ENCODE measurements at regions not wholly inside any gene's neighbourhood (a gene's known extent, or its start where the extent isn't known, plus 50 kb on each side); places are given as distances from the start of the nearest gene placed in this dataset.

- peak; percentile 48; the same call in 1 of the 2 replicates for TF ChIP-seq CHD2 (IDR thresholded peaks at IDR 0.05; ENCODE audit: borderline replicate concordance, low read depth, low read length)
- TF ChIP-seq HDAC2 (IDR thresholded peaks at IDR 0.05) = no peak
- no peak for TF ChIP-seq NR2F1 (conservative IDR thresholded peaks at IDR 0.05)
- no peak for TF ChIP-seq BCL3 (IDR thresholded peaks at IDR 0.05; ENCODE audit: borderline replicate concordance, insufficient read depth, low read depth, low read length, poor library complexity, severe bottlenecking)
- peak; percentile 47; the same call in 1 of the 2 replicates for TF ChIP-seq MLLT1 (IDR thresholded peaks at IDR 0.05)
- no peak; the same call in 1 of the 2 replicates for TF ChIP-seq BMI1 (IDR thresholded peaks at IDR 0.05; ENCODE audit: borderline replicate concordance)
- peak; percentile 91 for TF ChIP-seq IKZF2 (IDR thresholded peaks at IDR 0.05)
- no peak; the same call in 1 of the 2 replicates for TF ChIP-seq SMAD5 (IDR thresholded peaks at IDR 0.05; ENCODE audit: low read depth)
- TF ChIP-seq POU2F2 (IDR thresholded peaks at IDR 0.05; ENCODE audit: borderline replicate concordance, low read depth, low read length) = peak; percentile 85; the same call in 2 of the 3 replicates
- TF ChIP-seq, protein P1, sequence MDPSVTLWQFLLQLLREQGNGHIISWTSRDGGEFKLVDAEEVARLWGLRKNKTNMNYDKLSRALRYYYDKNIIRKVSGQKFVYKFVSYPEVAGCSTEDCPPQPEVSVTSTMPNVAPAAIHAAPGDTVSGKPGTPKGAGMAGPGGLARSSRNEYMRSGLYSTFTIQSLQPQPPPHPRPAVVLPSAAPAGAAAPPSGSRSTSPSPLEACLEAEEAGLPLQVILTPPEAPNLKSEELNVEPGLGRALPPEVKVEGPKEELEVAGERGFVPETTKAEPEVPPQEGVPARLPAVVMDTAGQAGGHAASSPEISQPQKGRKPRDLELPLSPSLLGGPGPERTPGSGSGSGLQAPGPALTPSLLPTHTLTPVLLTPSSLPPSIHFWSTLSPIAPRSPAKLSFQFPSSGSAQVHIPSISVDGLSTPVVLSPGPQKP (IDR thresholded peaks at IDR 0.05; ENCODE audit: low read depth, low read length) = no peak
- TF ChIP-seq ATF3 (IDR thresholded peaks at IDR 0.05; ENCODE audit: borderline replicate concordance, extremely low read depth, low read depth, low read length) = no peak
- TF ChIP-seq RUNX3 (IDR thresholded peaks at IDR 0.05; ENCODE audit: low read length) = peak; percentile 88
- no peak for TF ChIP-seq RB1 (IDR thresholded peaks at IDR 0.05; ENCODE audit: borderline replicate concordance)
- TF ChIP-seq NBN (IDR thresholded peaks at IDR 0.05) = peak; percentile 76; the same call in 1 of the 2 replicates
- TF ChIP-seq SREBF2 (IDR thresholded peaks at IDR 0.05; ENCODE audit: low read length) = no peak
- no peak for TF ChIP-seq TARDBP (IDR thresholded peaks at IDR 0.05; ENCODE audit: borderline replicate concordance)
- TF ChIP-seq RAD51 (IDR thresholded peaks at IDR 0.05) = no peak
- no peak for TF ChIP-seq EGR1 (IDR thresholded peaks at IDR 0.05; ENCODE audit: borderline replicate concordance in 1 of 2, low read depth in 2 of 2, low read length in 2 of 2)
- TF ChIP-seq ZNF274 (IDR thresholded peaks at IDR 0.05; ENCODE audit: insufficient read depth, insufficient read length) = no peak
- TF ChIP-seq RELB (IDR thresholded peaks at IDR 0.05; ENCODE audit: low read depth) = peak; percentile 85
- no peak for TF ChIP-seq ZNF384 (IDR thresholded peaks at IDR 0.05; ENCODE audit: borderline replicate concordance, low read depth, low read length)
- no peak for TF ChIP-seq EZH2 (IDR thresholded peaks at IDR 0.05; ENCODE audit: borderline replicate concordance, control insufficient read depth, low read depth, low read length)
- no peak for TF ChIP-seq SRF (IDR thresholded peaks at IDR 0.05; ENCODE audit: low read depth in 2 of 2, low read length in 2 of 2)
- no peak; the same call in 1 of the 2 replicates for TF ChIP-seq RAD21 (IDR thresholded peaks at IDR 0.05; ENCODE audit: insufficient read depth, low read depth, low read length)
- peak; percentile 38; the same call in 1 of the 2 replicates for TF ChIP-seq BACH1 (IDR thresholded peaks at IDR 0.05; ENCODE audit: borderline replicate concordance)
- no peak for TF ChIP-seq SMARCA5 (IDR thresholded peaks at IDR 0.05)
- peak; percentile 81 for TF ChIP-seq IKZF1 (conservative IDR thresholded peaks at IDR 0.05)
- TF ChIP-seq CBX5 (IDR thresholded peaks at IDR 0.05; ENCODE audit: low read depth) = 0 out of 2 replicates have a peak, but pooled peaks have one; percentile 15
These were observed 115.6 kb upstream of the PHYHIPL start (continued) for GRCh38 chr10:59060852-59061251.

Measured in GM12878 (cell line).